Bronchial epithelial cell (primary cell): ENCODE measurements at regions not wholly inside any gene's neighbourhood (a gene's known extent, or its start where the extent isn't known, plus 50 kb on each side); places are given as distances from the start of the nearest gene placed in this dataset.

Experiments used
- DNase-seq: peaks from one replicate; pipeline ENCODE4 v3.0.0-alpha.2; 2010; ENCODE audit warnings: low read depth
- FAIRE-seq: peaks from 2 replicates; lab custom pipeline; 2011; peaks lifted over from hg19 to GRCh38; lab: Jason Lieb, UNC
- H3K27me3 ChIP-seq: 2 replicates; pipeline ENCODE4 v1.5.1; 2011; ENCODE audit warnings: low read length; ENCODE audit not compliant: control insufficient read depth, insufficient read depth
- H3K36me3 ChIP-seq: 2 replicates; pipeline ENCODE4 v1.5.1; 2011; ENCODE audit warnings: low read length; ENCODE audit not compliant: control insufficient read depth, insufficient read depth
- H3K4me3 ChIP-seq: 2 replicates; pipeline ENCODE4 v1.5.1; 2011; ENCODE audit warnings: mild to moderate bottlenecking, low read depth, low read length, control low read depth
- CTCF ChIP-seq: IDR thresholded peaks from 2 replicates; pipeline ENCODE4 v1.5.1; 2011; ENCODE audit warnings: mild to moderate bottlenecking, moderate library complexity, low read length, control low read depth, inconsistent platforms; ENCODE audit not compliant: insufficient read depth, severe bottlenecking

GRCh38 chr7:124480036-124480820 is 285.4 kb downstream of the GPR37 start:
- Histone ChIP-seq H3K36me3 (no peaks in the 10 kb centered on the region), H3K27me3 (no peaks in the 10 kb centered on the region), H3K4me3 (no peak overlapping the region)
- DNase-seq (no peak), FAIRE-seq (no peak)
- TF ChIP-seq CTCF = no peak

GRCh38 chr7:124462249-124462648 is 303.3 kb downstream of the GPR37 start:
- DNase-seq = peak; percentile 89
- H3K36me3 ChIP-seq = no peaks in the 10 kb centered on the region
- no peaks in the 10 kb centered on the region for H3K27me3 ChIP-seq
- TF ChIP-seq CTCF = no peak
- FAIRE-seq = no peak
- no peak overlapping the region for H3K4me3 ChIP-seq

- Histone ChIP-seq H3K27me3 (no peaks in the 10 kb centered on the region), H3K36me3 (no peaks in the 10 kb centered on the region), H3K4me3 (no peak overlapping the region)
- FAIRE-seq = no peak
- TF ChIP-seq CTCF = no peak
- DNase-seq = no peak
Observed at GRCh38 chr7:124460555-124460954, 305.0 kb downstream of the GPR37 start.

- no peak for DNase-seq
- no peak for TF ChIP-seq CTCF
- H3K36me3 ChIP-seq = no peaks in the 10 kb centered on the region
- no peak for FAIRE-seq
- H3K4me3 ChIP-seq = no peak overlapping the region
- H3K27me3 ChIP-seq = no peaks in the 10 kb centered on the region
Observed at GRCh38 chr7:124460056-124460450, 305.5 kb downstream of the GPR37 start.

- peak; percentile 5 for DNase-seq
- no peak overlapping the region for H3K4me3 ChIP-seq
- H3K27me3 ChIP-seq = no peaks in the 10 kb centered on the region
- H3K36me3 ChIP-seq = no peaks in the 10 kb centered on the region
- no peak for TF ChIP-seq CTCF
- FAIRE-seq = no peak
Observed at GRCh38 chr7:124459101-124460055, 306.2 kb downstream of the GPR37 start.
